ENCODE measurements at regions not wholly inside any gene's neighbourhood (a gene's known extent, or its start where the extent isn't known, plus 50 kb on each side); places are given as distances from the start of the nearest gene placed in this dataset.

- Histone ChIP-seq H3K27me3 (ENCODE audit: low read depth, low read length) (peaks cover 46% of the 10 kb centered on the region), H3K27ac (ENCODE audit: low read length) (no peak overlapping the region), H3K36me3 (replicated peaks; ENCODE audit: low read depth, low read length) (no peaks in the 10 kb centered on the region), H4K20me1 (ENCODE audit: insufficient read depth, low read length) (no peaks in the 10 kb centered on the region), H3K4me2 (ENCODE audit: low read length) (no peak overlapping the region), H3K79me2 (ENCODE audit: low read length) (no peaks in the 10 kb centered on the region), H3K4me1 (ENCODE audit: low read length) (no peaks in the 10 kb centered on the region), H3K9ac (ENCODE audit: low read length) (no peak overlapping the region), H3K9me3 (ENCODE audit: insufficient read depth, low read length) (no peaks in the 10 kb centered on the region), H2AFZ (ENCODE audit: low read depth, low read length) (no peak overlapping the region), H3K4me3 (ENCODE audit: low read length) (no peak overlapping the region)
- no peak for TF ChIP-seq CTCF (IDR thresholded peaks at IDR 0.05; ENCODE audit: low read depth, low read length)
- no peak for TF ChIP-seq EZH2phosphoT487 (IDR thresholded peaks at IDR 0.05; ENCODE audit: low read depth)
Measured at GRCh38 chr17:83147280-83147679, 67.9 kb downstream of the METRNL start.

- Histone ChIP-seq H3K4me2 (ENCODE audit: low read length) (no peak overlapping the region), H3K4me1 (ENCODE audit: low read length) (peaks cover 2% of the 10 kb centered on the region), H3K9me3 (ENCODE audit: insufficient read depth, low read length) (no peaks in the 10 kb centered on the region), H3K4me3 (ENCODE audit: low read length) (no peak overlapping the region), H2AFZ (ENCODE audit: low read depth, low read length) (no peak overlapping the region), H3K27ac (ENCODE audit: low read length) (no peak overlapping the region), H3K36me3 (replicated peaks; ENCODE audit: low read depth, low read length) (no peaks in the 10 kb centered on the region), H3K9ac (ENCODE audit: low read length) (no peak overlapping the region), H4K20me1 (ENCODE audit: insufficient read depth, low read length) (no peaks in the 10 kb centered on the region), H3K27me3 (ENCODE audit: low read depth, low read length) (peaks cover 39% of the 10 kb centered on the region), H3K79me2 (ENCODE audit: low read length) (no peaks in the 10 kb centered on the region)
- TF ChIP-seq CTCF (IDR thresholded peaks at IDR 0.05; ENCODE audit: low read depth, low read length), result no peak
- no peak for TF ChIP-seq EZH2phosphoT487 (IDR thresholded peaks at IDR 0.05; ENCODE audit: low read depth)
Measured at GRCh38 chr17:83148317-83149028, 69.1 kb downstream of the METRNL start.

- no peak overlapping the region for H3K9ac ChIP-seq (ENCODE audit: low read length)
- no peak overlapping the region for H3K4me3 ChIP-seq (ENCODE audit: low read length)
- no peaks in the 10 kb centered on the region for H3K36me3 ChIP-seq (replicated peaks; ENCODE audit: low read depth, low read length)
- H3K4me1 ChIP-seq (ENCODE audit: low read length), result peaks cover 4% of the 10 kb centered on the region
- TF ChIP-seq CTCF (IDR thresholded peaks at IDR 0.05; ENCODE audit: low read depth, low read length) (no peak), EZH2phosphoT487 (IDR thresholded peaks at IDR 0.05; ENCODE audit: low read depth) (no peak)
- H3K9me3 ChIP-seq (ENCODE audit: insufficient read depth, low read length), result no peaks in the 10 kb centered on the region
- no peaks in the 10 kb centered on the region for H3K79me2 ChIP-seq (ENCODE audit: low read length)
- H4K20me1 ChIP-seq (ENCODE audit: insufficient read depth, low read length), result no peaks in the 10 kb centered on the region
- H3K27me3 ChIP-seq (ENCODE audit: low read depth, low read length), result peaks cover 35% of the 10 kb centered on the region
- no peak overlapping the region for H3K27ac ChIP-seq (ENCODE audit: low read length)
- H2AFZ ChIP-seq (ENCODE audit: low read depth, low read length), result no peak overlapping the region
- no peak overlapping the region for H3K4me2 ChIP-seq (ENCODE audit: low read length)
Measured at GRCh38 chr17:83149029-83149725, 69.8 kb downstream of the METRNL start.

- Histone ChIP-seq H3K9me3 (ENCODE audit: insufficient read depth, low read length) (no peaks in the 10 kb centered on the region), H3K4me2 (ENCODE audit: low read length) (no peak overlapping the region), H3K4me1 (ENCODE audit: low read length) (peaks cover 4% of the 10 kb centered on the region), H3K27me3 (ENCODE audit: low read depth, low read length) (peaks cover 29% of the 10 kb centered on the region), H3K9ac (ENCODE audit: low read length) (no peak overlapping the region), H3K4me3 (ENCODE audit: low read length) (no peak overlapping the region), H4K20me1 (ENCODE audit: insufficient read depth, low read length) (no peaks in the 10 kb centered on the region), H3K79me2 (ENCODE audit: low read length) (no peaks in the 10 kb centered on the region), H3K27ac (ENCODE audit: low read length) (no peak overlapping the region), H2AFZ (ENCODE audit: low read depth, low read length) (no peak overlapping the region), H3K36me3 (replicated peaks; ENCODE audit: low read depth, low read length) (no peaks in the 10 kb centered on the region)
- TF ChIP-seq EZH2phosphoT487 (IDR thresholded peaks at IDR 0.05; ENCODE audit: low read depth), result no peak
- TF ChIP-seq CTCF (IDR thresholded peaks at IDR 0.05; ENCODE audit: low read depth, low read length), result no peak
Measured at GRCh38 chr17:83149761-83150251, 70.4 kb downstream of the METRNL start.

All from OCI-LY3 (cell line).